ENCODE measurements at regions not wholly inside any gene's neighbourhood (a gene's known extent, or its start where the extent isn't known, plus 50 kb on each side); places are given as distances from the start of the nearest gene placed in this dataset.

- TF ChIP-seq ZBTB7A (IDR thresholded peaks at IDR 0.05; ENCODE audit: low read depth) = no peak
- TF ChIP-seq TAF1 (IDR thresholded peaks at IDR 0.05; ENCODE audit: low read depth) = no peak
- no peak for TF ChIP-seq REST (IDR thresholded peaks at IDR 0.05; ENCODE audit: low read depth)
- no peak for TF ChIP-seq EGR1 (IDR thresholded peaks at IDR 0.05)
- TF ChIP-seq EP300 (IDR thresholded peaks at IDR 0.05; ENCODE audit: borderline replicate concordance) = no peak
- no peak for TF ChIP-seq YY1 (IDR thresholded peaks at IDR 0.05; ENCODE audit: low read depth)
- TF ChIP-seq CEBPB (IDR thresholded peaks at IDR 0.05) = no peak
These were observed 172.0 kb downstream of the UQCRFS1 start for GRCh38 chr19:29040951-29041350.

Data from Ishikawa (cell line).